Pulmonary artery endothelial cell (primary cell): ENCODE measurements at regions not wholly inside any gene's neighbourhood (a gene's known extent, or its start where the extent isn't known, plus 50 kb on each side); places are given as distances from the start of the nearest gene placed in this dataset.

Experiments used
- DNase-seq: peaks from one replicate; pipeline ENCODE4 v3.0.0-alpha.2; 2011; ENCODE audit warnings: low read depth, low spot score

DNA sequence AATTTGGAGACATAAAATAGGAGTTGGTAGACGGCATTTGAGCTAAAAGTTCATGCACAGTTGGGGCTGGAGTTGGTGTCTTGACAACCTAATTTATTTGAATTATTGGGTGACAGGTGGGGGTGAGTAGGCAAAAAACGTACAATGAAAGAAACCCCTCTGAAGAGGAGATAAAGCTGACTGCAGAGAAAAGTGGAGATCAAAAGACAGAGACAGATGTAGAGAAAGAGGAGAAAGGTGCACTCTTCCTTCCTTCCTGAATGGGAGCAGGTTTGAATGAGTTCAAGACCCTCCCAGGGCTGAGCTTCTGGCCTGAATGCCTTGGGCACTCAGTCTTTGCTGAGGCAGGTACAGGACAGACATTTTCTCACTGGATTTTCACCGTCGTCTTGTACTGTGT is 284.3 kb downstream of the DHX35 start:
- DNase-seq, result no peak

GRCh38 chr20:39245685-39246311 is 283.7 kb downstream of the DHX35 start:
- DNase-seq, result no peak

DNA sequence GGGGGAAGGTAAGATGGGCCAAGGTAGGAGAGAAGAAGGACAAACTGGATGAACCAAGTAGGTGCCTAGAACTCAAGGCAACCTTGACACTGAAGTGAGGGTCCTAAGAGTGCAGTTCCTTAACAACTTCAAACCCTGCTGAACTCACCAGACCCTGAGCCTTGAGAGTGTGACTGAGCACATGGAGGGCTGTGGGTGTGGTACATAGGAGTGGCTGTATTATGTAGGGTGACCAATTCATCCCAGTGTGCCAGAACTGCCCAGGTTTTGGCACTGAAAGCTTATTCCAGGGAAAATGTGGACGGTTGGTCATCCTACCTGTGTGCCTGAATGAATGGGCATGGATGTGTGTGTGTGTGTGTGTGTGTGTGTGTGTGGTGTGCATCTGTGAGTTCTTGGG is 281.8 kb downstream of the DHX35 start:
- no peak for DNase-seq

DNA sequence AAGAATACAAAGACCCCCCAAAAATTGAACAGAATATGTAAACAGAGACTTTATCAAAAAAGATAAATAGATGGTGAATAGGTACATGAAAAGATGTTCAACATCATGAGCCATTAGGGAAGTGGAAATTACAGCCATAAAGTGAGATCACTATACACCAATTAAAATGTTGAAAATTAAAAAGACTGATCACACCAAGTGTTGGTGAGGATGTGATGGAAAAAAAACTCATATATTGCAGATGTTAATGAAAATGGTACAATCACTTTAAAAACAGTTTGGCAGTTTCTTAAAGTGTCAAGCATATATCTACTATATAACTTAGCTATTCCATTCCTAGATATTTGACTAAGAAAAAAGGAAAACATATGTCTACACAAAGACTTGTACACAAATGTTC is 280.5 kb downstream of the DHX35 start:
- no peak for DNase-seq

GRCh38 chr20:39234520-39235095 is 272.5 kb downstream of the DHX35 start:
- no peak for DNase-seq

GRCh38 chr20:39233755-39234154 is 271.6 kb downstream of the DHX35 start:
- no peak for DNase-seq

DNA sequence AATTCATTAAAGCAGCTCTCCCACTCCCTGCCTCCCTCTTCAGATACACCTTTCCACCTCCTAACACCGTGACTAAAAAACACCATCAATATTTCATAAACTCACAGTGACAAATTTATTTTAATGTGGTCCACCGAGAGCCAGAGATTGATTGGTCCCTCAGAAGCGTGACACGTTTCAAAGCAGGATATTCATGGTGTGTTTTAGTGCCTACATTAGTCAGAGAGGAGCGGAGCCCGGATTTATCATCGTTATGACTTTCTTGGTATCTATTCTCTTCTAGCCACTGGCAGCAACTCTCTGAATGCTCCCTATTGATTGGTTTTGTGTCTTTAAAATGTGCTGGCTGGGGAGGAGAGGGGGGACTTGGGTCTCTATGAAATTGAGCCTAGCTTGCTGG is 265.3 kb downstream of the DHX35 start:
- DNase-seq, result no peak

DNA sequence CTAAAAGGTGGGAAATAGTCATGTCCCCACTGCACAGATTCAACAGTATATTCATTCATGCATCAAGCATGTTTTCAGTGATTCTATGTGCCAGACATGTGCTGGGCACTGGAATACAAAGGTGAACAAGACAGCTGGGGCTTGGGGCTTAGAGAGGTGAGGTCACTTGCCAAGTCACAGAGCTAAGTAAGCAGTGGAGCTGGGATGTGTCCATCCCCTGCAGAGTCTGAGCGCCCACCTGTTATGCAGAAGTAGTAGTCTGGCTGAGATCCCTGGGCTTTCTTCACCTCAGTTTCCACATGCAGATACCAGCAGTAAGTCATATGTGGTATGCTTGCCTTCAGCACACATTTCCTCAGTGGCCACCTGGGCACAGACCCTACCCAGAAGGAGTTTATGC is 263.8 kb downstream of the DHX35 start:
- DNase-seq, result no peak

- no peak for DNase-seq
These were observed 263.4 kb downstream of the DHX35 start for GRCh38 chr20:39225536-39225935.

- DNase-seq, result no peak
These were observed 260.0 kb downstream of the DHX35 start for GRCh38 chr20:39222101-39222500.

- no peak for DNase-seq
These were observed 254.1 kb downstream of the DHX35 start for GRCh38 chr20:39216195-39216594.

DNA sequence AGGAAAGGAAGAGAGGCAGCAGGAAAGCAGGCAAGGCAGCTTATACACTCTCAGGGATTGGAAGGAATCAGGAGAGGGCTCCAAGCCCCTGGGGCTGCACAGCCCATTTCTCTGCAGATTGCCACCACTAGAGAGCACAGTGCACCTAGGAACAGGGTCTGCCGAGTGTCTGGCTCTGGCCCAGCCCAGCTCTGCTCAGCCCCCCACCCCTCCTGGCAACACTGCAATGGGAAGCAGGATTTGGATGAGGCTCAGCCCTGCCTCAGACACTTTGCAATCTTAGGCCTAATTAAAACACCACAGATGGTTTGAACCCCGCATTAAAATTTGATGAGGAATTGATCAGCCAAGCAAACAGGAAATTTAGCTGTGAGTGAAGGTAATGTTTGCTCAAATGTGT is 252.7 kb downstream of the DHX35 start:
- DNase-seq, result no peak

DNA sequence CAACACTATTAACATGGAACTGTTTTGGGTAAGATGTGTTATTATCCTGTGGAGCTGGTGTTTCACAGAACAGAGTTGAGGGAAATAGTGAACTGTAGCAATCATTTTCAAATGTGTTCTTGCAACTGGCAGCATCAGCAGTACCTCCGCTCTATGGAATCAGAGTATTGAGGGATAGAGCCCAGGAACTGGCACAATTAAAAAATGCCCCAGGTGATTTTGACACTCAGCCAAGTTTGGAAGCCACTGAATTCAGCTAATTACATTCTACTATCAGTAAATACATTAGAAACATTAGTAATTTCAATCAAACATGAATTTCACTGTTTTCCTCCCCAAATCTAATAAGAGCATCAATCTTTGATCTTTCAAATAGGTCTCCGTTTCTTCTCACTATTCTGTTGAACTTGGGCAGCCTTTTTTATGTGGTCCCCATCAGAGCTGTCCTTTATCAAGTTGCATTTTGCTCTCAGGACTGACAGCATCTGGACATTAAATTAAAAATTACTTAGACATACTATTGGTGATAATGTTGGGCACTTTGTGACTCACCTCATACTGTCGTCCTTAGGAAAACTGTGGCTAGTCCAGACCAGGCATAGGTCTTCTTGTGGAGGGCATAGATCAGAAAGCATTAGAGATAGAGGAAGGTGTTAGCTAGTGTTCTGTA is 251.5 kb downstream of the DHX35 start:
- DNase-seq, result no peak

- DNase-seq, result no peak
These were observed 249.1 kb downstream of the DHX35 start for GRCh38 chr20:39211060-39211748.

DNA sequence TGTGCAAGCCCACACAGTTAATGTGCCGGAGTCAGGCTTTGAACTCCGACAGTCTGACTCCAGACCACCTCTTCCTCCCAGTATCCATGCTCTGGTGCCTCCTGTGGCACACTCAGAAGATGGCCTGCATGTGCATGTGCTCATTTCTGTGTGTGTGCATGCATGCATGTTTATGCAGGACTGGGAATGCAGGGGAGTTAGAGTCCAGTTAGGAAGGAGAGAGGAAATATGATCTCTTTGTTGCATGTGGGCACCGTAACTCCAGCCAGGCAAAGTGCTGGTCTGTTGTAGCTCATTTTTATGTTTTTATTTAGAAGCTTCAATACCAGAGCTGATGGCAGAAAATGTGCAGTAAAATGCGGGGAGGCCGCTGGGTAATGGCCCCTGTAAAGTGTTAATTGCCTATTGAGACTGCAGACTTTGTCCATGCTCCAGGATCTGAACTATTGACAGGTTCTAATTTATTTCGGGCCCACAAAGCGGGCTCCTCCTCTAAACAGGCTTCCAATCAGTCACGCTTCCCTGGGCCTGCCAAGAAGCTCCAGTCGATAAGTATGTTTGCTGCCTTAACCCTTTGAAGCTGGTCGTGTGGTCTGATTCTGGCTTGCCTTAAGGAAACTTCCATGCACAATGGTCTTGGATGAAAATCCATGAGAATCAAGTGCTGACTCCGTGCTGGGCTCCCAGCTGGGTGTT is 248.3 kb downstream of the DHX35 start:
- DNase-seq, result no peak

- DNase-seq, result no peak
These were observed 244.9 kb downstream of the DHX35 start for GRCh38 chr20:39206899-39207564.

- no peak for DNase-seq
These were observed 233.5 kb downstream of the DHX35 start for GRCh38 chr20:39195582-39196021.

DNA sequence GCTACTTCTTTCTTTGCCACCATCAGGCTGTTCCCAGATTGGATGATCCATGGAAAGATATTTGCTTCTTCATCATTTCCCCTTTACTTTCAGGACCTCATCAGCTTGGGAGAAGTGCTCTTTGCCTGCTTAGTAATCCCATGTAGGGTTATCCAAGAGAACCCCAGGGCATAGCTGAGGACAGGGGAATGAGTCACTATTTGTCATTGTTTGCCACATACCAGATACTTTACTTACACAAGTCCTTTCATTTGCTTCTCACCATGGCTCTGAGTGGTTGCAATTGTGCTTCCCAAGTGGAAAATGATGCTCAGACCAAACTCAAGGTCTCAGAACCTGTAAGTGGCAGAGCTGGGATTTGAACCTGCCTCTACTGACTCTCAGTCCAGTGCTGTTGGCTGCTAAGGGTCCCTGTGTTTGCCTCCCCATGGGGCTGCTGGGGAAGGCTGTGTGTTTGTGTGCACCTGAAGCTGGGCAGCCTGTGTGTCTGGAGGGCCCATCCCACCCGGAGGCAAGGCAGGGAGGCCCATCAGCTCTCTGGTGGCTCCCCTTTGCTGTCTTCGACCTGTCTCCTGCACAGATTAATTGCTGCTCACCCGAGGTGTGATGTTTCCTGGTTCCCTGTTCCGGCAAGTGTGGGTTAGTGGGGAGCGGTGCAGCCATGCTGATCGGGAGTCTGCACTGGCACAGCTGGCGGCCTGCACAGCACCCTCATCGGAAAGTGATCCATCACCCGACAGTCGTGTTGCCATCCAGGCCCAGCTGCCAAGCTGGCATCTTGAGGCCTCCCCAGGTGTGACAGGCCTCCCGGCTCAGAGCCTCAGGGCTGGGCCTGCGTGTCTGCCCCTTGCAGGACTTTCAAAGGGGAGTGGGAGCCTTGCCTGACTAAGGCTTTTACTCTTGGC is 228.8 kb downstream of the DHX35 start:
- no peak for DNase-seq

DNA sequence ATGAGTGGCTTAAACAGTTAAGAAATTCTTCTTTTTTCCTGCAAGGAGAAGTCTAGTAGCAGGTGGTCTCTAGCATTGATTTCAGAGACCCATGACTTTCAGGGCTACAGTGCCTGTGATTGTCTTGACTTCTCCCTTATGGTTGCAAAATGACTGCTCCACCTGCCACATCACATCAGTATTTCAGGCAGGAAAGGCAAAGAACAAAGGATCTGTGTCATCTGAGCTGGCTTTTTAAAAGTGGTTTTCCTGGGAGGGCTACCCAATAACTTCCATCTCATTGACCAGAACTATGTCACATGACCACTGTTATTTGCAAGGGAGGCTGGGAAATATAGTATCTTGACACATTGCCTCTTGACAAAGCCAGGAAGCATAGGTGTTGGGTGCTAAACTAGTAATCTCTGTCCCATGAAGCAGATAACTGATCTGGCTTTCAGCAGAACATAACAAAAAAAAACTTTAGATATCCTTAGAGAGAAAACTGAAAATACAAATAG is 226.2 kb downstream of the DHX35 start:
- DNase-seq, result no peak

- no peak for DNase-seq
These were observed 219.3 kb downstream of the DHX35 start for GRCh38 chr20:39181490-39181889.
